NCI-H128 (cell line): ENCODE measurements at regions not wholly inside any gene's neighbourhood (a gene's known extent, or its start where the extent isn't known, plus 50 kb on each side); places are given as distances from the start of the nearest gene placed in this dataset.

Experiments
- DNase-seq: peaks from one replicate; lab custom pipeline; 2025; ENCODE audit not compliant: unreplicated experiment; lab: John Stamatoyannopoulos, UW

DNA sequence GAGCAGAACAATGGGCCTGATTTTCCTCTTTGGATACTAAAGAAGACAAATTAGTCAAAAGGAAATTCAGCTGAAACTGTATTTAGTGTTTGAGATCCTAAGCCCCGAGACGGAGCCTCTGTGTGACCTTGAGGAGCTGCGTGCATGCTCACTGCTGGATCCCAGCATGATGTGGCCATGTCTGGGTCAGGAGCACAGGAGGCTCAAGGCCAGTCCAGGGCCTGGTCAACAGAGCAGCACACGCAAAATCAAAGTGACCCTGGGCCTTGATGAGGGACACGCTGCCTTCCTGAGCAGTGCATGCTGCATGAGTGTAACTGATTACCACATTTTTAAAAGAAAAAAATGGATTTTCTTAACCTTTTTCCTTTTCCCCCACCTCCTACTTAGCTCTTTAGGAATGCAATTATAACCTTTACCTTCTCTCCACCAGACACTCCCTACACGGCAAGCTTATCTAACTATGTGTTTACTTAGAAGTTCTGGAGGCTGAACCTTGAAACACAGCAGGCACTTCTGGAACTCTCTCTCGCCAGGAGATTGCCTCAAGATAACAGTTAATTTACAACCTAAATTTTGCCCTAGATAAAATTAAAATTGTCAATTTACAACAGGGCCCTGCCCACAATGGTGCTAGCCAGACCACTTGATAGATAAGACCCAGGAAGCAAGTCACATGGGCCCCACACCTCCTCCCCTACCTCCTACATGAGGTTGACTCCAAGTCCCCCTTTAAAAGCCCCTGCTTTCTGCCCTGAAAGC lies 144.6 kb downstream of the LRIG2 start:
- DNase-seq: no peak

DNA sequence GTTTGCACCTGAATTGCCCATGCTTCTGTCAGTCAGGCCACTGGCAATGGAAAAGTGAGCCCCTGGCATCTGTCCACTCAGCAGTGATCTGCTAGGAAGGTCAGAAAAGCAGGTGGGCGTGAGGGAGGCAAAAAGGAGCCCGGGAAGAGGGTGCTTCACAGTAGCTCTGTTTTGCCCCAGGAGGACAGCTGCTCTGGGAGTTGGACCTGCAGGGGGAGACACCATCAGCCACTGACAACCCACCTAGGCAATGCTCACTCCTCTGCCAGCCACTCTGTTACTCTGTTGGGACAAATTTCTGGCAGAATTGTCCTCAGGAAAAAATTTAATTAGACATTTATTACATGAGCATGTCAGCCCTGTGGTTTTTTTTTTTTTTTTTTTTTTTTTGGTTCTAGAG lies 146.4 kb downstream of the LRIG2 start:
- DNase-seq: no peak

DNA sequence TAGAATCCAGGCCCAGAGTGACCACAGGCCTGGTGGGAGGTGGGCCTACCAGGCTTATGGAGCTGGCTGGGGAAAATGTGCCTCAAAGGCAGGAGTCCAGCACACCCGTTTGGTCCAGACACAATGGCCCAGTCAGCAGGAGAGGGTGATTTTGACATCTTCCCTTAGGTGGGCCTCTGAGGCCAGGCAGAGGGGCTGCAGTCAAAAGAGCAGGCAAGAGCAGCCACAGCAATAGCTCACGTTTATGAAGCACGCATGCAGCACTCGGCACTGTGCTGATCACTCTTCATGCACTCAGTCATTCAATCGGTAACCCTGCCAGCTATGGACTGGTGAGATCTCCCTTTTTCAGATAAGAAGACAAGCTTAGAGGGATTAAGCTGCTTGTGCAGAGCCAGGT lies 146.8 kb downstream of the LRIG2 start:
- no peak for DNase-seq

DNA sequence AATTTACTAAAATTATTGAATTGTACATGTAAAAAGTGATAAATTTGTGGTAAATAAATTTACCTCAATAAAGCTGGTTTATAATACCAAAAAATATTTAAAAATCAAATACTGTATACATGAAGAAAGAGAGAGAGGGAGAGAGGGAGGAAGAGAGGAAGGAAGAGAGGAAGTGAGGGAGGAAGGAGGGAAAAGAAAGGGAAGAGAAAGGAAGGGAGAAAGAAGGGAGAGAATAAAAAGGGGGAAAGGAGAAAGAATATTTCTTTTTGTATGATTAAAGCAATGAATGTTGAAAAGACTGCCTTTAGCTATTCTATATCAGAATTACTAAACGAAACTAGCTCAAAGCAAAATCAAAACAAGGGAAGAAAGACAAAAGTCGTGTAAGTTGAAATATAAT lies 150.0 kb downstream of the LRIG2 start:
- DNase-seq: no peak

DNA sequence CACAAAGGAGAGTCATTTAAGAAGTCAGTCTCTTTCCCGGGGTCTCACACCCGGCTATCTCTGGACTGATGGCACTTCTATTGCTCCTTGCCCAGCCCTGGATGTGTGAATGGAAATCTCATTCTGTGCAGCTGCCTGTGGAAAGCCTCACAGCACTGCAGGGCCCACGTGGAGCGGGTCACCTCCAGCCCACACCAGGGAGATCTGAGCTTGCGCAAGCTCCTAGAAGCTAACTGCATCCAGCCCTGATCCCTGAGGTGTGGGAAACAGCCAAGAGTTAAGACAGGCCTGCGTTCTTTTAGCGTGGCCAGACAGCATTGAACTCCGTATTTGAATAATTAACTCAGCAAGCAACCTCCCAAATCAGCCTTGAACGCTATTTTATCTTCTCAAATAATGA lies 150.5 kb downstream of the LRIG2 start:
- no peak for DNase-seq

DNA sequence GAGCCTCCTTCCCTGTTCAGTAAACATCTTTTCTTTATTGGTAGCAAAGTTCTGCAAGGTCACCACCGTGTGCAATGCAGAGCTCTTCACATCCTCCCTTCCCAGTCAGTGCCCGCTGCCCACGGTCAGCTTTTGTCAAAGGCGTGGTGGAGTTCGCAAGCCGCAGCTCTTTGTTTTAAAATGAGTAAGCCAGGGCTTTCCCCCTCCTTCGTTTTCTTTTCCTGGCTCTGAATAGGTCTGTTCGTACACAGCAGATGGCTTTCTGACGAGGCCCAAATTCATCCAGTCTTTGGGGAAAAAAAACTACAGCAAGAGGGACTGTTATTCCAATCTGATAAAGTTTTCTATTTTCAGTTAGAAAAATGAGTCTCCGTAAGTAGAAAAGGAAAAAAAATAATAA lies 153.2 kb downstream of the LRIG2 start:
- DNase-seq: no peak

DNA sequence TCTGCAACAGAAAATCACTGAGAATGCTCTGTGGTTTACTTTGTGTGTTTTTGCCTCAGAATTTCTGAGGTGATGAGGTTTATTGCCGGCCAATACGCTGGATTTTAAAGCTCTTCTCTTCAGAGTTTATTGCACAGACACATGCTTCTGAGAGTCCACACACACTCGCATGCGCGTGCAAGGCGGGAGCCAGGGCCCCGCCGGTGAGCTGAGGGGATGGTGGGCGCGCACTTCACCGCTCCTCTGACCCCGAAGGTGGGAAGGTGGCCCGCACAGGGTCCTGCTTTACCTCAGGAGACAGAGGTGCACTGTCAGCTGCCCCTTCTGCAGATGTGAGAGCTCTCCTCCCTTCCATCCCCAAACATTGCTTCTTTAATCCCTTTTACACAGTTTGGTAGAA lies 158.4 kb upstream of the MAGI3 start:
- DNase-seq: no peak

DNA sequence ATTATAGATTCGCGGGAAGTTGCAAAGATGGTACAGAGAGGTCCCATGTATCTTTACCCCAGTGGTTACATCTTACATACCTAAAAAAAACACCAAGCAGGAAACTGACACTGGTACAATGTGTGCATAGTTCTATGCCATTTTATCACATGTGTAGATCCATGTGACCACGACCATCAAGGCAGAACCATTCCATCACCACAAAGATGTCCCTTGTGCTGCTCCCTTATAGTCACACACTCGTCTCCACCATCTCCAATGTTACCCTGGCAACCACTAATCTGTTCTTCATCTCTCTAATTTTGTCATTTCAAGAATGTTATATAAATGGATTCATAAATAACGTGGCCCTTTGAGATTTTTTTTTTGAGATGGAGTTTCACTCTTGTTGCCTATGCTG lies 156.9 kb upstream of the MAGI3 start:
- no peak for DNase-seq

DNA sequence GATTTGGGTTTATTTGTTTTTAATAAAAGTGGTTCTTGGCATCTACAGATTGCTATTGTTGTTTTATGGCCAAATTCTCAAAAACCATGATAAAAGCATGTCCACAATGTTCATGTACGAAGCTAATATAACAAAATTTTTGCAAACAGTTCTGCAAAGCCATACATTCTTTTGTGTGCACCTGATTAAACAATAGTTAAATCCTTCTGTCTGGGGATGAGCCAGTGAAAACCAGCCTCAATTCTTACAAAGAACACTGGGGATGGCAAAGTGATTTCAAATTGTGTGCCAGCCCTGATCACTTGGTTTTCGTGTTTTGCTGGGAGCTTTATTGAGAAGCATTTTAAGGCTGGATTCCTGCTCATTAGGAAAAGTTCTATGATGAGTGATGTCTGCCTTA lies 149.1 kb upstream of the MAGI3 start:
- no peak for DNase-seq

DNA sequence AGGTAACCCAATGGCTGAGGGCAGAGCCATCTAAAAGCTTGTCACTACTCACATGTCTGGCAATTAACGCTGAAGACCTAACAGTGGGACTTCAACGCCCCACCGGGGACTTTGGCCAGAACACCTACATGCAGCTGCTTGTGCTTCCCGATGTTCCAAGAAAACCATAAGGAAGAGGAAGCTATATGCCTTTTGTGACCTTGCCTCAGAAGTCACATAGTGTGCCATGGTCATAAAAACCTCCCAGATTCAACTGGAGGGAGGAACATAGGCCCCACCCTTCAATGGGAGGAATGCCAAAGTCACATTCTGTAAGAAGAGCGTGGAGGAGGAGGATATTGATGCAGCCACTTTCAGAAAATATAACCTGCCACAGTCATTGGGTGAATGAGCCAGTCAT lies 147.8 kb upstream of the MAGI3 start:
- DNase-seq: no peak

DNA sequence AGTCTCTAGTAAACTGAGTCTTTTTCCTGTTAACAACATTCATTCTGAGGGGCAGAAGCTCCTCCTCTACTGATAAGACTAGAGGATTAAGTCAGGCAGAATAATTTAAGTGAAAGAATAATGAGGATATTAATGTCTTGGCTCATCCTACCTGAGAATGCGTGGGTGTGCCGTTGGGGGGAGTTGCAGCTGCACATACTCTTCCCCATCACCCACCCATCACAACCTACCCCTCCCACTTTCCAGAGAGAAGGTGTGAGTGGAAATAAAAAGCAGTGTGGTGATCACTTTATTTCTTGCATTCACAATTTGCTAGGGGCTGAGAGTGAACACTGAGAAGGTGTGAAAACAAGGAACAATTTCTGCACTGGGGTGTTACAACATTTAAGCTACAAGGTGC lies 146.8 kb upstream of the MAGI3 start:
- no peak for DNase-seq

DNA sequence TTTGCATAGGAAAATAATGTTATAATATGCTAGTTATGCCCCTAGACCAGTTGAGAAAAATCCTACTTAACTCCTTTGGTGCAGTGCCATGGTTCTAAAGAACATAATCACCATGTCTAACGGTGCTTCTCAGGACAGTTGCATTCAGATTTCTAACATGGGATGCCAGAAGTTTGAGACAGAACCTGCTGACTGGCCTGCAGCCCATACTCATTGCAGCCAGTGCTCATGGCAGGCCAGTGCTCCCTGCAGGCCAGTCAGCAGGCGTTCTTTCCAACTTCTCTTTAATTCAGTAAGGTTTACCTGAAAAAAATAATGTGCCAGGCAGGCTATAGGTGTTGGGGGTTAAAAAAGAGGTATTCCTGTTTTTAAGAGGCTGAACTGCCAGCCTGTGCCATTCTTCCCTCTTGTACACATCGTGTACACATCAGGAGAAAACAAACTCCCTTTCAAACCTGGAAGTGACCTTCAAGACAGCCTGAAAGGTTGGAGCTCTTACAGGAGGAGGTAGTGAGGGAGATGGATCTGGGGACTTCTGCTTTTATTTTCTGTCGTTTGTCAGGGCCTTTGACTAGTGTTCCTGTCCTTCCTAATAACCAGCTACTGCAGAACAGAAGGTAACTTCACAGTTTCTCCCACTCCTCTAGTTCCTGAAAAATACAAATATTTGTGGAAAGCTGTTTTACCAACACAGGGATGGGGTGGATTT lies 146.0 kb upstream of the MAGI3 start:
- no peak for DNase-seq

DNA sequence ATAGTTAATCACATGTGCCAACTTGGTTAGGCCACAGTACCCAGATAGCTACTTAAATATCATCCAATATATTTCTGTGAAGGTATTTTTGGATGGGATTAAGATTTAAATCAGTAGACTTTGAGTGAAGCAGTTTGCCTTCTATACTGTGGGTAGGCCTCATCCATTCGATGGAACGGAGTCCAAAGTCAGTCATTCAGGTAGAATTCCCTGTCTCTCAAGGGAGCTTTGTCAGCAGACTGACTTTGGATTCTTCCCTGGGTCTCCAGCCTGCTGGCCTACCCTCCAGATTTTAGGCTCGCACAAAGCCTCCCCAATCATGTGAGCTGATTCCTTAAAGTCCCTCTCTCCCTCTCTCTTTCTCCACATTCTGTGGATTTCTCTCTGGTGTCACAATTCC lies 145.1 kb upstream of the MAGI3 start:
- DNase-seq: no peak

DNA sequence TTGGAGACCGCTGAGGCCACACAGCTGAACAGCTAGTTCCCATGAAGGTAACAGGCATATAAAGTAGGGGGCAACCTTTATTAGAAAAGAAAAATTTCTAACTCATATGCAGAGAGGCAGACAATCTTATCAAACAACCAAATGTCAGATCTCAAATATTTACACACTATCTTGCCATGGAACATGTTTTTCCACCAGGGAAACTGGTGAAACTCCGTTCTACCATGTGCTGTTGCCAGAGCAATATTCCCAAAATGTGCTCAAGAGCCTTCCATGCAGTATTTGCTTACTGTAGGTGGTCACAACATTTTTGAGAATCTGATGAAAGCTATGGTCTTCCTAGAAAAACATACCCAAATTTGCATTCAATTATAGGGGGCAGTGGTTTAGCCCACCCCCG lies 143.4 kb upstream of the MAGI3 start:
- DNase-seq: no peak

DNA sequence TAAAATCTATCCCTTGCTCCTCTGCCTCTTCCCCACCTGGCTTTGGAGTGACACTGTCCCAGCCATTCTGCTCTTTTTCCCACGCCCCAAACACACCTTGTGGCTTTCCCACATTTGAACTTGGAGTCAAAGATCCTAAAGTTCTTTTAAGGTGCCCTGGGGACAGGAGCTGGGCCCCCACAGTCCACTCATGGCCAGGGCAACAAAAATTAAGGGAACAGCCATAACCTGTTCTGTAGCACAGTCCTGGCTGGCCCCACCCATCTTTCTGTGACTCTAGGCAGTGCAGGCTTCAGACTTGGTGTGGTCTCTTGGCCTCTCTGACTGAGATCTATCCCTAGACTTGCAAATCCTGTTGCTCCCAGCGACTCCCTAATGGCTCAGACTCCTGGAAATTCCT lies 143.0 kb upstream of the MAGI3 start:
- DNase-seq: no peak

DNA sequence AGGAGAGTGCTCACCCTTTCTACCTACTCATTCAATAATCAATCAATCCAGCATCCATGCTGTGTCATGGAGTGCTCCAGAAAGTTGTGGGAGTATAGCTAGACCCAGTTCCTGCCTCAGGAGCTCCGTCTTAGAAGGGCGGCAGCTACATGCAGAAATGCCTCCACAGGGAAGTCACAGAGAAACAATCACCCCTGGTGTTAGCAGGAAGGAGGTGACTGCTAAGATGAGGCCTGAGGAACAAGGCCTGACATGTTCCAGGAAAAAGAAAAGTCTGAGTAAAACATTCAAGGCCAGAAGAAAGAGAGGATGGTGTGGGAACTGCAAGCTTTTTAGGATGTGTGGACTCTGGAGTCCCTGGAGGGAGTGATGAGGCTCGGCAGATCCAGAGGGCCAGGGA lies 142.5 kb upstream of the MAGI3 start:
- no peak for DNase-seq

DNA sequence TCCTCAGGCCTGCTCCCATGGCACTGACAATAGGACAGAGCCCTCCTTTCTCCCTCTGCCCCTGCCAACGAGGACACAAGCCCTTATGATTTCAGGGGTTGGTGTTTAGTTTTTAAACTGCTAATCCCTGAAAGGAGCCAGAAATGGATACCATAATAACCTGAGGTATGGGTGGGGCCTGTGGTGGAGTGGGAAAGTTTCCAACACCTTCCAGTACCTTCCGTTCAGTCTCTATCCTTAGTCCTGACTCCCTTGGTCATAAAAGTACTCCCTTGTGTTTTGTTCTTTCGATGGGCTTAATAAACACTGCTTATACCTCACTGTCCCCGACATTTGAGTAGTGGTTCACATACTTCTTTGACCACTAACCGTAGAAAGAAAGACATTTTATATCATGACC lies 141.8 kb upstream of the MAGI3 start:
- no peak for DNase-seq

DNA sequence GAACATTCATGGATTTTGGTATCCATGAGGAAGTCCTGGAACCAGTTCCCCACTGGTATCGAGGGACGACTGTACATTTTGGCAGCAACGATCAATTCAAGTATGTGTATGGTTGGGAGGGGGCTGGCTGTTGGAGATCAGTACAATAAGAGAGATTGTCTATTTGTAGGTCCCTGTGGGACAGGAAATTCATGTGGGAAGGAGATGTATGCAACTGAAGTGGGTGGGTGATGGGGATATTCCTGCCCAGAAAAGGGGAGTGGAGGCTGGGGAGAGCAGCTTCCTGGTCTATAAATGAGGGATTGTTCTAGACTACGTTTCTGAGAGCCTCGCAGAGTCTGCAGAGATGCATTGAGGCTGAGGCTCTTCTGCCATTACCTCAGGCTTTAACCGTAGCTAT lies 140.2 kb upstream of the MAGI3 start:
- DNase-seq: no peak

DNA sequence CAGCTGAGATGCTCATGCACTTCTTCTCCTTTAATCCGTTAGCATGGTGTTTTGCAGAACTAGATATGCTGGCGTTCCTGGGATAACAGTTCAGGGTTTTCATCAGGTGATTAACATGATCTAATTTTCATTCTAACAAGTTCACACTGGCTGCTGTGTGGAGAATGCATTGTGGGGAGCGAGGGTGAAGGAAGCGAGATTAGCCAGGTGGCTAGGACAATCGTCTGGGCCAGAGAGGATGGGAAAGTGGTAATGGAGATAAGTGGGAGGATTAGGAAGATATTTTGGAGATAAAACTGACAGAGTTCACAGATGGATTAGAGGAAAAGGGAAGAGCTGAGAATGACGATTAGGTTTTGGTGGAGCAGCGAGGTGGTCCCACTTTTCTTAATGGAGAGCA lies 138.1 kb upstream of the MAGI3 start:
- DNase-seq: no peak

DNA sequence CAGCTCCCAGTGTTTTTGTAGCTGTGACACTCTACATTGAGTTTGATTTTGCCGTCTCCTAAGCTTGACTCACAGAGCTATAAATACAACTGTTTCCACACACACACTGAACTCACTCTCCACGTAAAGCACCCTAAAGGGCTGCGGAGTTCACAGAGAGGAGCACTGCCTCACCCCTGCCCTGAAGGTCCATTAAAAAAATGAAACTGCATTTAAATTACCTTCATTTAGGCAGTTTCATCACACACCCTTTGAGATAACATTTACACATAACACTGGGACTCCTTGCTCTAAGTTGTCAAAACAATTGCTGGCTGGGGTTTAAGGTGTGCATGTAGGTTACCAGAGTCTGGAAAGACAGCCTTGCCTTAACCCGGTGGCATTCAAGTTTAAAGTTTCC lies 137.1 kb upstream of the MAGI3 start:
- no peak for DNase-seq

DNA sequence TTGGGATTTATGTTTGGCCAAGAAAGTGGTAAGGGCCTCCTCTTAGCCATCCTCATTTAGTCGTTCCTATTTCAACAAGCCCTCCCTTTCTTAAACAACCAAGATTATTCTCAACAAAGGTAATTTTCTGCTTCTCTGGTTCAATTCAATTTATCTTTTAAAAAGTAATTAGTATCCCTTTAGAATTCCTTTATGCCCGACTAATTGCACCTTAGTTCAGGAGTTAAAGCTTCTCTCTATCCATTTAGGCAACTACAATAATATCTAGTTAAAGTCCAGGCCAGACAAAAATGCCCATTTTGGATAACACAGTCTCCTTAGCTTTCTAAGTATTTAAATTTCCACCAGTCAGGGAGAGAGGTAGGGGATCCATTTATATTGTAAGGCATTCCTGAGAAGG lies 136.7 kb upstream of the MAGI3 start:
- DNase-seq: no peak

DNA sequence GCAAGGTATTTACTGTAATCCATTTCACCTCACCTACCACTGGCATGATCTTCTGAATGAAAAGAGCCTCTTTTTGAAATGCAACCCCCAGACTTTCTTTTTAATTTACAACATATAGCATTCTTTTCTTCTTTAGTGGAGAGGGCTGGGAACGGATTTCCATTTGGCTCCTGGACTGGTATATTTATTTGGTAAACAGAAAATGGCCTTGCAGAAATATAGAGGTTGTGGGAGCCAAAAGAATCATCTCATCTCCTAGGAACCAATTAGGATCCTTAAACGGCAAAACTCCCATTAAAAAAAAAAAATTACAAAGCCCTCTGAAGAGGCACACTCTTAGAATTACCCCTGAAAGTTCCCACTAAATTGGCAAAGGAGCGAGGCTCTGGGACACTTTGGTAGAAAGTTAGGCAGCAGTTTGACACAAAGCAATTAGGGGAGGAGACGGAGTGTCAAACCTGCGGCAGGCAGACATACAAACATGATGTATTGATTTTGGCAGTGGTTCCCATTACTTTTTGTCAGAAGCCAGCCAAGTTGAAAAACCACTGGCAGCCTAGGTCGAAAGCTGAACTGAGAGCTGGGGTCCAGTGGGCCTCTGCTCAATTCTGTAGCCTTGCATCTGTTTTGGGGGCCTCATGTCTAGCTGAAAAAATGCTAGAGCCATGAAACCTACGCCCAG lies 135.1 kb upstream of the MAGI3 start:
- DNase-seq: no peak
